HEK293 (cell line): ENCODE measurements at regions not wholly inside any gene's neighbourhood (a gene's known extent, or its start where the extent isn't known, plus 50 kb on each side); places are given as distances from the start of the nearest gene placed in this dataset.

ENCODE experiments used
- CTCF ChIA-PET: fragments of 350-600 bp; formaldehyde crosslinking; extraction: SDS; loops from one replicate; lab custom pipeline; 2021; ENCODE audit warnings: antibody characterized with exemption; lab: Yijun Ruan, JAX
- POLR2A ChIA-PET: fragments of 300-600 bp; formaldehyde crosslinking; extraction: SDS; loops from one replicate; lab custom pipeline; 2020; ENCODE audit warnings: antibody characterized with exemption, inconsistent platforms; lab: Yijun Ruan, JAX
- H3K27ac ChIP-seq: fragments of 200-500 bp; sonication (Bioruptor generic); 2 replicates; pipeline ENCODE4 v1.5.1; 2014; ENCODE audit warnings: low read depth, low read length, control low read depth, inconsistent platforms; ENCODE audit errors: extremely low read depth
- H3K36me3 ChIP-seq, 2 experiments: fragments of 200-500 bp in 1 of 2; sonication (Bioruptor generic) in 1 of 2; 1 replicate in 1 of 2; 2 replicates in 1 of 2; pipeline ENCODE4 v1.5.1; 2014 to 2017; ENCODE audit warnings: inconsistent platforms in 2 of 2, low read length in 2 of 2; ENCODE audit not compliant: control insufficient read depth in 2 of 2, insufficient read depth in 1 of 2
- H3K4me1 ChIP-seq: fragments of 200-500 bp; sonication (Bioruptor generic); 2 replicates; pipeline ENCODE4 v1.5.1; 2014; ENCODE audit warnings: mild to moderate bottlenecking, low read length, inconsistent platforms; ENCODE audit not compliant: control insufficient read depth, insufficient read depth
- H3K4me3 ChIP-seq: 2 replicates; pipeline ENCODE4 v1.5.1; 2011; ENCODE audit warnings: low read depth, mild to moderate bottlenecking, control low read depth, low read length, moderate library complexity
- H3K9me3 ChIP-seq: fragments of 200-500 bp; sonication (Bioruptor generic); 2 replicates; pipeline ENCODE4 v1.5.1; 2014; ENCODE audit warnings: low read depth, low read length, inconsistent platforms; ENCODE audit not compliant: control insufficient read depth, insufficient read depth
- GFI1B ChIP-seq: fragments of 450-650 bp; formaldehyde crosslinking; IDR thresholded peaks from 2 replicates; pipeline ENCODE4 v1.5.1; 2016; ENCODE audit warnings: missing biosample characterization, missing genetic modification characterization
- PRDM4 ChIP-seq: fragments of 450-650 bp; formaldehyde crosslinking; IDR thresholded peaks from 2 replicates; pipeline ENCODE4 v1.5.1; 2017; ENCODE audit warnings: missing biosample characterization, missing genetic modification characterization
- ZBTB26 ChIP-seq: fragments of 450-650 bp; formaldehyde crosslinking; optimal IDR thresholded peaks from 2 replicates; pipeline ENCODE3; 2016; ENCODE audit warnings: missing biosample characterization, mild to moderate bottlenecking, missing genetic modification characterization
- ZBTB48 ChIP-seq: fragments of 450-650 bp; formaldehyde crosslinking; IDR thresholded peaks from 2 replicates; pipeline ENCODE4 v1.5.1; 2016; ENCODE audit warnings: missing biosample characterization, missing genetic modification characterization
- ZBTB49 ChIP-seq: fragments of 450-650 bp; formaldehyde crosslinking; IDR thresholded peaks from 2 replicates; pipeline ENCODE4 v1.5.1; 2016; ENCODE audit warnings: missing biosample characterization, missing genetic modification characterization, low read depth
- ZBTB6 ChIP-seq: fragments of 450-650 bp; formaldehyde crosslinking; IDR thresholded peaks from 2 replicates; pipeline ENCODE4 v1.5.1; 2017; ENCODE audit warnings: missing biosample characterization, missing genetic modification characterization
- ZBTB8A ChIP-seq: fragments of 450-650 bp; formaldehyde crosslinking; IDR thresholded peaks from 2 replicates; pipeline ENCODE4 v1.5.1; 2016; ENCODE audit warnings: missing biosample characterization, missing genetic modification characterization
- ZNF157 ChIP-seq: fragments of 450-650 bp; formaldehyde crosslinking; IDR thresholded peaks from 2 replicates; pipeline ENCODE4 v1.5.1; 2016; ENCODE audit warnings: missing biosample characterization, missing genetic modification characterization
- ZNF211 ChIP-seq: fragments of 450-650 bp; formaldehyde crosslinking; IDR thresholded peaks from 2 replicates; pipeline ENCODE4 v1.5.1; 2016; ENCODE audit warnings: low read depth, missing biosample characterization, missing genetic modification characterization
- ZNF214 ChIP-seq: fragments of 450-650 bp; formaldehyde crosslinking; IDR thresholded peaks from 2 replicates; pipeline ENCODE4 v1.5.1; 2017; ENCODE audit warnings: missing biosample characterization, mild to moderate bottlenecking, missing genetic modification characterization, borderline replicate concordance
- ZNF350 ChIP-seq: fragments of 450-650 bp; formaldehyde crosslinking; IDR thresholded peaks from 2 replicates; pipeline ENCODE4 v1.5.0; 2017; ENCODE audit warnings: missing biosample characterization, mild to moderate bottlenecking, missing genetic modification characterization
- ZNF37A ChIP-seq: fragments of 450-650 bp; IDR thresholded peaks from 2 replicates; pipeline ENCODE4 v1.5.1; 2018; ENCODE audit warnings: missing biosample characterization, missing genetic modification characterization
- ZNF398 ChIP-seq: fragments of 450-650 bp; formaldehyde crosslinking; IDR thresholded peaks from 2 replicates; pipeline ENCODE4 v1.5.1; 2017; ENCODE audit warnings: missing biosample characterization, missing genetic modification characterization
- ZNF473 ChIP-seq: fragments of 450-650 bp; formaldehyde crosslinking; IDR thresholded peaks from 2 replicates; pipeline ENCODE4 v1.5.1; 2017; ENCODE audit warnings: missing biosample characterization, missing genetic modification characterization
- ZNF501 ChIP-seq: fragments of 450-650 bp; formaldehyde crosslinking; IDR thresholded peaks from 2 replicates; pipeline ENCODE4 v1.5.1; 2016; ENCODE audit warnings: missing biosample characterization, missing genetic modification characterization
- ZNF549 ChIP-seq: fragments of 450-650 bp; IDR thresholded peaks from 2 replicates; pipeline ENCODE4 v1.5.1; 2018; ENCODE audit warnings: missing biosample characterization, missing genetic modification characterization, mild to moderate bottlenecking, inconsistent platforms, moderate library complexity
- ZNF596 ChIP-seq: fragments of 450-650 bp; IDR thresholded peaks from 2 replicates; pipeline ENCODE4 v1.5.0; 2018; ENCODE audit warnings: missing biosample characterization, mild to moderate bottlenecking, missing genetic modification characterization, moderate library complexity
- ZNF629 ChIP-seq: fragments of 450-650 bp; formaldehyde crosslinking; IDR thresholded peaks from 2 replicates; pipeline ENCODE4 v1.5.1; 2017; ENCODE audit warnings: missing biosample characterization, missing genetic modification characterization
- ZNF776 ChIP-seq: fragments of 450-650 bp; formaldehyde crosslinking; IDR thresholded peaks from 2 replicates; pipeline ENCODE4 v1.5.0; 2017; ENCODE audit warnings: missing biosample characterization, missing genetic modification characterization, borderline replicate concordance
- ZNF791 ChIP-seq: fragments of 450-650 bp; formaldehyde crosslinking; IDR thresholded peaks from 2 replicates; pipeline ENCODE4 v1.5.1; 2016; ENCODE audit warnings: missing biosample characterization, missing genetic modification characterization
- ZSCAN18 ChIP-seq: fragments of 450-650 bp; formaldehyde crosslinking; IDR thresholded peaks from 2 replicates; pipeline ENCODE4 v1.5.1; 2016; ENCODE audit warnings: missing biosample characterization, missing genetic modification characterization

- no peaks in the 10 kb centered on the region for H3K9me3 ChIP-seq
- no peaks in the 10 kb centered on the region for H3K36me3 ChIP-seq
- H3K4me1 ChIP-seq: no peaks in the 10 kb centered on the region
- no peak overlapping the region for H3K4me3 ChIP-seq
- ChIA-PET POLR2A (no interaction called here), CTCF (no interaction called here)
- no peak overlapping the region for H3K27ac ChIP-seq
- TF ChIP-seq ZNF596 (tag by site-specific recombination) (no peak), ZBTB48 (tag by site-specific recombination) (no peak), ZNF37A (tag by site-specific recombination) (no peak), ZBTB6 (tag by site-specific recombination) (no peak), ZNF501 (no peak), GFI1B (tag by site-specific recombination) (no peak)
These were observed 668.9 kb downstream of the HTR1A start for GRCh38 chr5:63293317-63293716.

- Histone ChIP-seq H3K4me1 (no peaks in the 10 kb centered on the region), H3K4me3 (no peak overlapping the region), H3K36me3 (no peaks in the 10 kb centered on the region), H3K9me3 (no peaks in the 10 kb centered on the region), H3K27ac (no peak overlapping the region)
- ChIA-PET CTCF (no interaction called here), POLR2A (no interaction called here)
- TF ChIP-seq ZBTB26 (tag by site-specific recombination) (no peak), ZNF501 (no peak), ZNF398 (tag by site-specific recombination) (no peak), ZNF776 (tag by site-specific recombination) (no peak), ZNF549 (tag by site-specific recombination) (no peak), ZSCAN18 (tag by site-specific recombination) (no peak), ZNF157 (tag by site-specific recombination) (no peak), ZNF214 (tag by site-specific recombination) (no peak), ZNF473 (tag by site-specific recombination) (no peak), ZNF350 (tag by site-specific recombination) (no peak), ZNF211 (tag by site-specific recombination) (no peak), ZBTB8A (no peak), ZNF791 (tag by site-specific recombination) (no peak), PRDM4 (no peak), ZNF629 (tag by site-specific recombination) (no peak), ZBTB49 (no peak)
- TF ChIP-seq, all 188 proteins: peak for 0
These were observed 675.5 kb downstream of the HTR1A start for GRCh38 chr5:63286724-63287123.
